SK-N-MC (cell line): ENCODE measurements at regions not wholly inside any gene's neighbourhood (a gene's known extent, or its start where the extent isn't known, plus 50 kb on each side); places are given as distances from the start of the nearest gene placed in this dataset.
"Not testable (repeated sequence)": the region's sequence is repeated elsewhere in the genome, so short reads cannot be mapped to it uniquely, and the experiment has no call there.

ENCODE experiments used
- DNase-seq: peaks from one replicate; pipeline ENCODE4 v3.0.0-alpha.2; 2011; ENCODE audit warnings: low read depth, low spot score
- H3K27ac ChIP-seq: fragments of 200-600 bp; sonication (generic); 2 replicates; pipeline ENCODE4 v1.5.1; 2016; ENCODE audit warnings: mixed run types
- H3K36me3 ChIP-seq: fragments of 200-600 bp; sonication (generic); 2 replicates; pipeline ENCODE4 v1.6.1; 2017; ENCODE audit warnings: antibody characterized with exemption, low read length, mixed read lengths; ENCODE audit not compliant: insufficient read depth
- H3K4me3 ChIP-seq: fragments of 200-600 bp; sonication (generic); 2 replicates; pipeline ENCODE4 v1.5.1; 2016
- H3K9ac ChIP-seq: fragments of 200-600 bp; sonication (generic); 2 replicates; pipeline ENCODE4 v1.8.0; 2017; ENCODE audit warnings: mixed run types, mixed read lengths; ENCODE audit not compliant: insufficient read length
- H3K9me3 ChIP-seq: fragments of 200-600 bp; sonication (generic); 2 replicates; pipeline ENCODE4 v1.6.1; 2017; ENCODE audit warnings: low read depth, mild to moderate bottlenecking, antibody characterized with exemption, low read length, moderate library complexity, mixed read lengths
- EZH2 ChIP-seq: fragments of 200-600 bp; sonication (generic); IDR thresholded peaks from one replicate; pipeline ENCODE4 v1.6.1; 2017; ENCODE audit warnings: antibody characterized with exemption
- FOXP2 ChIP-seq: optimal IDR thresholded peaks from 2 replicates; pipeline ENCODE3; 2011; ENCODE audit warnings: mild to moderate bottlenecking, moderate library complexity; ENCODE audit not compliant: insufficient read depth; ENCODE audit errors: extremely low read length, control extremely low read depth
- POLR2AphosphoS5 ChIP-seq: IDR thresholded peaks from 2 replicates; pipeline ENCODE4 v1.6.1; 2012; ENCODE audit warnings: mild to moderate bottlenecking, low read depth, low read length, borderline replicate concordance

DNA sequence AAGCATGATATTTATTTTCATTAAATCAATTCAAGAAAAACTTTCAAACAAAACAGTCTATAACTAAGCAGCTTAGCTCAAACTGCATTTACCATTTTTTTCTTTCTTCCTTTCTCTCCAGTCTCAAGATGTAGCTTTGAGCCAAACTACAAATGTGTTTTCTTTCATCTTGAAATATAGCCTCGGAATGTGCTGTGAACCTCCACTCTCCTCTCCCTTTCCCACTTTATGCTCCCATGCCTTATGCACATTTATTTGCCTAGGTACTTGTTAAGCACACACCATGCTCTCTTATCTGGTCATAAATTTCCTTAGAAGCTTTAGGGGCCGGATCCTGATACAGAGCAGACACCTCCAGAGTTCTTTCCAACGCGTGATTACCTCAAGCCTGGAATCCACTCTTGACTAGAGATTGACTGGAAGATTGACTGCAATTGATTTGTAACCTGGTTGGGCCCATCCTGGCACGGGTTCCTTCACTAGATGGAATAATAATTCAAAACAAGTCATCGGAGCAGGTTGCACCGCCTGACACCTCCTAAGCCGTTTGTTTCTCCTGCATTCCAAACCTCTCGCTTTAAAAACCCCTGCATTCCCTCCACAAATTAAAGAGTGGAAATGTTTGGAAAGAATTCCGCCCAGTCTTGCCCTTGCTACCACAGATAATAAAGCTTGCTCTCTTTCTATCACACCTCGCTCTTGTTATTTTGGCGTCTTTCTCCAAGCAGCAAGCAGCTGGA is 344.7 kb downstream of the CHL1 start:
- Histone ChIP-seq H3K4me3 (no peak overlapping the region), H3K9me3 (no peaks in the 10 kb centered on the region), H3K27ac (no peak overlapping the region), H3K36me3 (no peaks in the 10 kb centered on the region), H3K9ac (no peak overlapping the region)
- TF ChIP-seq POLR2AphosphoS5 (no peak), EZH2 (no peak), FOXP2 (no peak)
- DNase-seq: no peak

GRCh38 chr3:542021-542420 is 345.5 kb downstream of the CHL1 start:
- no peak overlapping the region for H3K4me3 ChIP-seq
- H3K9me3 ChIP-seq: no peaks in the 10 kb centered on the region
- H3K36me3 ChIP-seq: no peaks in the 10 kb centered on the region
- no peak for DNase-seq
- H3K27ac ChIP-seq: no peak overlapping the region
- TF ChIP-seq EZH2 (no peak), POLR2AphosphoS5 (no peak), FOXP2 (no peak)
- no peak overlapping the region for H3K9ac ChIP-seq

GRCh38 chr3:549636-550035 is 353.1 kb downstream of the CHL1 start:
- no peaks in the 10 kb centered on the region for H3K36me3 ChIP-seq
- no peaks in the 10 kb centered on the region for H3K9me3 ChIP-seq
- no peak overlapping the region for H3K27ac ChIP-seq
- no peak overlapping the region for H3K4me3 ChIP-seq
- H3K9ac ChIP-seq: no peak overlapping the region
- no peak for TF ChIP-seq FOXP2
- no peak for TF ChIP-seq POLR2AphosphoS5
- no peak for TF ChIP-seq EZH2
- DNase-seq: no peak

DNA sequence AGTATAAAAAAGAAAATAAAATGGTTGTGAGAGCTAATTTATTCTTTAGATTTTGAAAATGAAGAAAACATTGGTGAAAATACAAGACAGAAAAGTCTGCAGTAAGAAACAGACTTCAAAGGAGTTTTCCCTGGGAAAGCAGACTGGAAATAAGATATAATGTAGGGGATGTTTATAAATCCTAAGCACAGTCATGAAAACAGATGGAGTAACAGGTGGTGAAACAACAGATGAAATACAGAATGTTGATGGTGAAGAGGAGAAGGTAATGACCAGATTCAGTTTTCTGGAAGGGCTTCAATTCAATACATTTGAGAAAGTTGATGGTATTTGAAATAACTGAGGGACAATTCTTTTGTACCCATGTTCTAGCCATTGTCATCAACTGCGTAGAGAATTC is 353.9 kb downstream of the CHL1 start:
- no peak for DNase-seq
- TF ChIP-seq FOXP2: no peak
- no peak for TF ChIP-seq POLR2AphosphoS5
- TF ChIP-seq EZH2: no peak

DNA sequence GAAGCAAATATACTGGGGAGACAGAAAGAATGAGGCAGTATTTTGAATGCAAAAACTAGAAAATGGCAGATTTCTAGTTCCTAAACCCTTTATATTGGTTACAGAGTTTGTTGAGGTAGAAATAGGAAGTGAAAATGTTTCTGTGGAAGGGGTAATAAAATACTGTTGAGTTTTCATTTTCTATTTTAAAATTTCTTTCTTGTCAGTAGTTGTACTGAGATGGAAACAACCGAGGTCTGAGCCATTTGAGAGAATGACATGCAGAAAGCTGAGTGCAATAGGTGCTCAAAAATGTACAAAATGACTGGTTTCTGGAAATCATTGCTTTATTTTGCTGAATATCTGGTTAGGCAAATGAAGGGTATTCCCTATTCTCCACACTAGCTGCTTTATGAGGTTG is 361.4 kb downstream of the CHL1 start:
- no peak for TF ChIP-seq EZH2
- TF ChIP-seq FOXP2: no peak
- no peak for TF ChIP-seq POLR2AphosphoS5
- no peak overlapping the region for H3K27ac ChIP-seq
- H3K9ac ChIP-seq: no peak overlapping the region
- no peak overlapping the region for H3K4me3 ChIP-seq
- no peaks in the 10 kb centered on the region for H3K9me3 ChIP-seq
- H3K36me3 ChIP-seq: no peaks in the 10 kb centered on the region
- DNase-seq: no peak

More for the DNA sequence above, 353.9 kb downstream of the CHL1 start:
- Histone ChIP-seq H3K9me3 (no peaks in the 10 kb centered on the region), H3K27ac (no peak overlapping the region), H3K4me3 (no peak overlapping the region), H3K36me3 (no peaks in the 10 kb centered on the region), H3K9ac (no peak overlapping the region)

DNA sequence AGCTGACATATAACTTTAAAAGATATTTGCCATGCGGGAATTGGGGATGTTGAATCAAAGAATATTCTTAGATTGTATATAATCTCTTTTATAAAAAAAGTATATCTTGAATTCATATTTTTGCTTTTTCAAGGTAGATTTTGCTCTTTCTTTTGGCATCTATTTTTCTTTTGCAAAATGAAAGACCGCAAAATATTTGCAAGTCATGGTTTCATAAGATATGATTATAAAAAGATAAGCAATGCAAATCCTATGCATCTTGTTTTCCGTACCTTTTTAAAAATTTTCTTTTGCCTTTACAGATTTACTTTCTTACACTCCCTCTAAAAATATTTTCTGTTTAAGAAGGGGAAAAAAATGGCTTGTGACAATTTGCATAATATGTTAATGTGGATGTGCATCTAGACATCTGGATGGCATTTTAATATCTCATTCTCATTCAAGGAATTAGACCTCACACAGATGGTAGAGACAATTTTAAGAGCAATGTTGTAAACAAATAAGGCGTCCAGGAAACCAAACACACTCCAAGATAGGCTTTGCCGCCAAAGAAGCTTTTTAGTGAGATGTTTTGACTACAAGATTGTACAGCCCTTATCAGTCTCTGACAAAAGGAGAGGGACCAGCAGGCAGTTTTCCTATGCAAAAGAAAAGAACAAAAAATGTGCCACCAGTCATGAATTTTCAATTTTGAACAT is 371.1 kb downstream of the CHL1 start:
- no peaks in the 10 kb centered on the region for H3K9me3 ChIP-seq
- DNase-seq: peak; percentile 30
- no peak overlapping the region for H3K27ac ChIP-seq
- no peak for TF ChIP-seq POLR2AphosphoS5
- TF ChIP-seq FOXP2: peak; percentile 94
- no peaks in the 10 kb centered on the region for H3K36me3 ChIP-seq
- H3K9ac ChIP-seq: no peak overlapping the region
- H3K4me3 ChIP-seq: no peak overlapping the region; the same call in 1 of the 2 replicates

DNA sequence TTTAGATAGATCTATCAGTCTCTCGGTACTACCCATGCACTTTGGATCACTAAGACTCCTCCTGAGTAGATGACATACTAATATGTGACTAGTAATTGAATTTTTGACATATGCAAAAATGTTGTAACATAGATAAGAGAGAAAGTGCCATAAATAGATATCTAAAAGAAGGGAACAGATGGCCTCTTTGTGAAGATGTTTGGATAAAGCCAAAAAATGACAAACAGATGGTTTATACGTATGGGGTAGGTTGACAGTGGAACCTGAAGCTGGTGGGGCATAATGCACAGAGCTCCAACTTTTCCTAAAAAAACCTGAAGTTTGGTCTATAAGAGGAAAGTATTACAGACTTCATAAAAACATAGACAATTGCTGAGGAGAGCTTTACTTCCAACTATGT is 383.0 kb downstream of the CHL1 start:
- not testable (repeated sequence) for H3K27ac ChIP-seq, H3K9me3 ChIP-seq, DNase-seq, H3K36me3 ChIP-seq, H3K9ac ChIP-seq, H3K4me3 ChIP-seq

DNA sequence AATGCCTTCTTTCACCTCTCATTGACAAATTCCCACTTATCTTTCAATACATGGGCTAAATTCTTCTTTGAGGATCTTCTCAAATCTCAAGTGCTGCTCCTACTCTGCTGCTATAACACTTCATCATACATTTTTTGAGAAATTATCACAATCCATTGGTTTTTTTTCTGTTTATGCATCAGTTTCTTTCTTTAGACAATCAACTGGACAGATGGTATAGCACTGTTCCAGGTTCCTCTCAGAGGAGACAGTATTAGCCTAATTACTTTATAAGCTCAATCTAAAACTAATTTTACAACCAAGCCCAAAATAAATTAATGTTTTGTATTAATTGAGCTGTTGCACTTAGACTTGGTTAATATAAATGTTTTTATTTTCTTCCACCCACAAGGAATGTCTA is 392.5 kb downstream of the CHL1 start:
- H3K9ac ChIP-seq, DNase-seq, H3K4me3 ChIP-seq, H3K36me3 ChIP-seq, H3K9me3 ChIP-seq, H3K27ac ChIP-seq: not testable (repeated sequence)

GRCh38 chr3:597304-597703 is 400.7 kb downstream of the CHL1 start:
- not testable (repeated sequence) for DNase-seq, H3K9me3 ChIP-seq, H3K27ac ChIP-seq

GRCh38 chr3:597746-598145 is 401.2 kb downstream of the CHL1 start:
- H3K27ac ChIP-seq, DNase-seq, H3K9ac ChIP-seq, H3K4me3 ChIP-seq, H3K36me3 ChIP-seq, H3K9me3 ChIP-seq: not testable (repeated sequence)

More at GRCh38 chr3:597304-597703, 400.7 kb downstream of the CHL1 start:
- H3K9ac ChIP-seq, H3K4me3 ChIP-seq, H3K36me3 ChIP-seq: not testable (repeated sequence)

DNA sequence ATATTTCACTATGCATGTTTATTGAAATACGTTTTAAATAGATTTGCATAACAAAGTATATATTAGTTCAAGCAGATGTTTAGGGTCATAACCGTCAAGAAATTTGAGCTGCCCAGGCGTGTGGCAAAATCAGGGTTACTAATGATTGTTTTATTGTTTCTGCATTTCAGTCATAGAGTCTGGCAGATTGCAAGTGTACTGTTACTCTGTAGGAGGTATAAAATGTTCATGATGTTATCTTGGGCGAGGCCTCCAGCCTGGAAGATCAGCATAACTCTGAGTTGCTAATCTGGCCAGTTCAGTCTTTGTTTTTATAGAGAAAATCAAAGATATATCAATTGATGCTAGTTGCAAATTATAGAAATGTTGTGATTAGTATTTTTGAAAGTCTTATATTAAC is 410.9 kb downstream of the CHL1 start:
- DNase-seq, H3K9me3 ChIP-seq, H3K9ac ChIP-seq, H3K27ac ChIP-seq, H3K4me3 ChIP-seq, H3K36me3 ChIP-seq: not testable (repeated sequence)
